ENCODE measurements at regions not wholly inside any gene's neighbourhood (a gene's known extent, or its start where the extent isn't known, plus 50 kb on each side); places are given as distances from the start of the nearest gene placed in this dataset.
"Not testable (repeated sequence)": the region's sequence is repeated elsewhere in the genome, so short reads cannot be mapped to it uniquely, and the experiment has no call there.

GRCh38 chr21:32860399-32860798 lies 88.8 kb upstream of the PAXBP1 start:
- no peak for TF ChIP-seq CTCF (IDR thresholded peaks at IDR 0.05; ENCODE audit: borderline replicate concordance, control extremely low read depth, extremely low read depth, insufficient read depth, missing control alignments)
- in situ Hi-C loops (cut with MboI; ENCODE audit: low sequenced_read_pairs, unreplicated experiment), result no loop called here
- no peak for DNase-seq (ENCODE audit: low spot score)

- DNase-seq (ENCODE audit: low spot score), result no peak
- TF ChIP-seq CTCF (IDR thresholded peaks at IDR 0.05; ENCODE audit: borderline replicate concordance, control extremely low read depth, extremely low read depth, insufficient read depth, missing control alignments), result no peak
- in situ Hi-C loops (cut with MboI; ENCODE audit: low sequenced_read_pairs, unreplicated experiment), result no loop called here
Observed at GRCh38 chr21:32861866-32862265, 90.3 kb upstream of the PAXBP1 start.

- no peak for DNase-seq (ENCODE audit: low spot score)
- TF ChIP-seq CTCF (IDR thresholded peaks at IDR 0.05; ENCODE audit: borderline replicate concordance, control extremely low read depth, extremely low read depth, insufficient read depth, missing control alignments), result no peak
- in situ Hi-C loops (cut with MboI; ENCODE audit: low sequenced_read_pairs, unreplicated experiment), result no loop called here
Observed at GRCh38 chr21:32867597-32867996, 96.0 kb upstream of the PAXBP1 start.

- in situ Hi-C loops (cut with MboI; ENCODE audit: low sequenced_read_pairs, unreplicated experiment), result no loop called here
- no peak for DNase-seq (ENCODE audit: low spot score)
- TF ChIP-seq CTCF (IDR thresholded peaks at IDR 0.05; ENCODE audit: borderline replicate concordance, control extremely low read depth, extremely low read depth, insufficient read depth, missing control alignments), result no peak
Observed at GRCh38 chr21:32868631-32869454, 97.3 kb upstream of the PAXBP1 start.

- in situ Hi-C loops (cut with MboI; ENCODE audit: low sequenced_read_pairs, unreplicated experiment), result no loop called here
- no peak for TF ChIP-seq CTCF (IDR thresholded peaks at IDR 0.05; ENCODE audit: borderline replicate concordance, control extremely low read depth, extremely low read depth, insufficient read depth, missing control alignments)
Observed at GRCh38 chr21:32869459-32869858, 97.9 kb upstream of the PAXBP1 start.

GRCh38 chr21:32876426-32876825 lies 104.9 kb upstream of the PAXBP1 start:
- in situ Hi-C loops (cut with MboI; ENCODE audit: low sequenced_read_pairs, unreplicated experiment), result no loop called here
- no peak for DNase-seq (ENCODE audit: low spot score)
- no peak for TF ChIP-seq CTCF (IDR thresholded peaks at IDR 0.05; ENCODE audit: borderline replicate concordance, control extremely low read depth, extremely low read depth, insufficient read depth, missing control alignments)

More at GRCh38 chr21:32869459-32869858, 97.9 kb upstream of the PAXBP1 start:
- DNase-seq (ENCODE audit: low spot score), result no peak

GRCh38 chr21:32877888-32878287 lies 106.3 kb upstream of the PAXBP1 start:
- in situ Hi-C loops (cut with MboI; ENCODE audit: low sequenced_read_pairs, unreplicated experiment); DNase-seq (ENCODE audit: low spot score): not testable (repeated sequence)

Measured in GM13976 (cell line).